ENCODE measurements at regions not wholly inside any gene's neighbourhood (a gene's known extent, or its start where the extent isn't known, plus 50 kb on each side); places are given as distances from the start of the nearest gene placed in this dataset.

DNA sequence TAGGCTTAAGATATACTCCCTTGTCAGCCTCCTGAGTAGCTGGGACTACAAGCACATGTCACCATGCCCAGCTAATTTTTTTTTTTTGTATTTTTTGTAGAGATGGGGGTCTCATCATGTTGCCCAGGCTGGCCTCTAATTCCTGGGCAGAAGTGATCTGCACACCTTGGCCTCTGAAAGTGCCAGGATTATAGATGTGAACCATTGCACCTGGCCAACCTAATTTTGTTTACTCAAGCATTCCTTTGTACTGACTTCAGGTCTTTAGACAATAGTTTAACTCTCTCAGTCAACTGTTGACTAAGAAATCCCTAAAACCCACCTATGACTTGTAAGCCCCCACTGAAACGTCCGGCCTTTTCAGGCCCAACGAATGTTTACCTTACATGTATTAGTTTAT, 628.3 kb upstream of the CDH8 start:
- no peak for DNase-seq

DNA sequence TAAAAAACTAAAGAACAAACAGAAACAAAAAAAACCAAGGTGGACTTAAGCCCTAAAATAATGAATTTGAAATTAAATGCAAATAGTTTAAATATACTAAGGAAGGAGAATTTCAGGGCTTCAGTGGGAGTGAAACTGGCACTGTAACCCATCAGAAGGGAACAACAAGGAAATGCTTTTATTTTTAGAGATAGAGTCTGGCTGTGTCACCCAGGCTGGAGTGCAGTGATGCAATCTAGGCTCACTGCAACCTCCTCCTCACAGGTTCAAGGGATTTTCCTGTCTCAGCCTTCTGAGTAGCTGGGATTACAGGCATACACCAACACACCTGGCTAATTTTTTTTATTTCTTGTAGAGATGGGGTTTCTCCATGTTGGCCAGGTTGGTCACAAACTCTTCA, 625.2 kb upstream of the CDH8 start:
- no peak for DNase-seq

DNA sequence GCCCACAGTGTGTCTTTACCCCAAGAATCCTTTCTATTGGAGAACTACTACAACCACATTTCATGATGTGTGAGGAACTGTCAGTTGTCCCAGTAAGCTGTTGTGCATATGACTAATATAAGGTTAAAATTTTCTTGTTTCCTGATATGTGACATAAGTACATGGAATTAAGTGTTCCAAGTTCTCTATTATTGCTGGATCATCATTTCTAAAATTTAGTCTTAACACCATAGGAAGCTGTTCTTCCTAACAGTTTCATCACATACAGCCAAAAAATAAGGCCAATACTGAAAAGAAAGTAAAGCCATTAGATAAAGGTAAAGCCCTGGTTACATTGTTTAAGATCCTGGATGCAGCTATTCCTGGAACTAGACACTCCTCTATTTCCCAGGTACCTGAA, 620.9 kb upstream of the CDH8 start:
- DNase-seq, result no peak

DNA sequence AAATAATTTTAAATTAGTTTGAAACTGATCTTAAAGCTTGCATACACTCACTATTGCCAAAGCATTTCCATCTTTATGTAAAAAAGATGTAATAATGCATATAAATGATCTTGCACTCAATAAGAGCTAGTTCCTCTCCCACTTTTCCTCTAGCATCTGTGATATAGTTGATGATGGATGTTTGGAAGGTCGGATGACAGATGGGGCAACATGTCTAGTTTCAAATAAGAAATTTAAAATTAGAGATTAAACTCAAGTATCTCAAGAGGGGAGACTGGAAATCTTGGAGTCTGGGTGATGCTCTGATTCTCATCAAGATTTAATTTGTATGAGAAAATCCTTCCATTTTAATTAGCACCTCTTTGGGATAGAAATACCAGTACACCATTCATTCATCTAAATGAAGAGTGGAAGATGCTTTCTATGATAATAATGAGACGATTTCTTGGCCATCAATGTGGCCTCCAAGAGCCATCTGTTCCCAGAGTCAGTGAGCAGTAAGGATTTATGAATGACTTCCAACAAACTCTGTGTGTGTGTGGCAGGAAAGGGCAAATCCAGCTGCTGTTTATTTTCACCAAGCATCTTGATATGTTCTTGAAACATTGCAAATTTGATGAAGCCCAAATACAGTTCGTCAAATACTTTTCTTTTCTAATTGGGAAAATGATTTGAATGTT, 616.3 kb upstream of the CDH8 start:
- no peak for DNase-seq

- DNase-seq, result no peak
These were observed 612.0 kb upstream of the CDH8 start for GRCh38 chr16:62648256-62648655.

- no peak for DNase-seq
These were observed 608.0 kb upstream of the CDH8 start for GRCh38 chr16:62644030-62644812.

- DNase-seq, result no peak
These were observed 606.4 kb upstream of the CDH8 start for GRCh38 chr16:62642677-62643076.

DNA sequence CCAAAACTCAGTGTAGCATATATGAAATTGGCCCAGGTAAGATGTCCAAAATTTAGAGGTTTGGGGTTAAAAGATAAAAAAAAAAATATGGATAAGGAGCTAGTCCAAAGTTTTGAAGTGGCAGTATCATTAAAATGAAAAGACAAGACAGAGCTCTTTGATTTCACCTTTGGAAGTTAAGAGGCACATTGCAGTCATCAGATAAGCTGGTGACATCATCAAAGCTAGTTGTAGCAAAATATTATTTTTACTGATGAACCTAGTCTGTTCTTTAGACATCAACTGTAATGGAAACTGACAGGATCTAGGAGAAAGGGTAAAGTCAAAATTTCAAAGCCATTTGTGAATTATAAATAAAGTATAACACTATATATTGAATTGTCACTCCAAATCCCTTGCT, 603.7 kb upstream of the CDH8 start:
- DNase-seq, result no peak

- no peak for DNase-seq
These were observed 603.0 kb upstream of the CDH8 start for GRCh38 chr16:62638964-62639870.

- DNase-seq, result no peak
These were observed 602.2 kb upstream of the CDH8 start for GRCh38 chr16:62638324-62638911.

DNA sequence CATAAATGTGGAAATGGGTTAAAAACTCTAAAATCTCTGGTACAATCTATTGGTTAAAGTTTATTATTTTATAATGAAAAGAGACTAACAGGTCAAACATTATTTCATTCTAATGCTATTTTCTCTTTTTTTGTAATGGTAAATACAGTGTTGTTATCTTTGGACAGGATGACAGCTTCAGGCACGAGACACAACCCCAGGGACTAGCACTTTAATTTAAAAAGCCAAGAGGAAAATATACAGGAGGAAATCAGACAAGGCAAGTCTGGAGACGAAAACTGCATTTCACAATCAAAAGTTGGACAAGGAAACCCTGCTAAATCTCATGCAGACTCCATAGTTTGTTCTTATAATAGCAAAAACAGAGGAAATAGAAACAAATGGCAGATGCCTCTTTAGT, 589.1 kb upstream of the CDH8 start:
- no peak for DNase-seq

DNA sequence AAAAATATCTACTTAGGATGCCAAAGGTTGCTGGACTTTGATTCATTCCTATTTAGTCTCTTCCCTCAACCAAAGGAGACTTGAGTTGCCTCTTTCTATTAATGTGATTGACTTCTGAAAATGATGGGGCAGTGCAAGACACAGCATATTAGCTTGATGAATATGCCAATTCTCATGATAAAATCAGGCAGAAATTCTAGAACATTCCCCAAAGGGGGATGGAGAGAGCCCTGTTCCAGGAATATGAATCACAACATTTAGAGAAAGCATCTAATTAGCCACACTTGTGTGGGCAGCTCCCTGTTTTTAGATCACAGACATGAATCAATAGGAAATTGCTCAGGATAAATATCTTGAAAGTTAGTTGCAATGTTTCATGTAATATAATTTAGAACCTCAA, 584.0 kb upstream of the CDH8 start:
- no peak for DNase-seq

DNA sequence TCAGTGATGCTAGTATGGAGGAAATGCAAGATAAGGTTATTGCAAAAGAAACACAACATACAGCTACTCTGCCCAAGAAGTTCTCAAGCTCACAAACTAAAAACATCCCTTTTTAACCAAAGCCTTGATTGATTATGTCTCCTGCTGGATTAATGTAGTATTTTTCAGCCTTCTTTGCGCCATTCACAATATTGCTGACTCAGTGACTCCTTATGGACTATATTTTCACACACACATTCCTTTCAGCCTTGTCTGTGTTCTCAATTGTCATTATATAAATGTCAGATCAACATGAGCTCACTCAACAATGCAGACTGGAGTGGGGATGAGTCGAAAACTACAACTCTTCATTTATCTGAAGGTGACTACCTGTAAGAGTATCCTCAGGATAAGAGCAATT, 579.3 kb upstream of the CDH8 start:
- DNase-seq, result no peak

- no peak for DNase-seq
These were observed 574.1 kb upstream of the CDH8 start for GRCh38 chr16:62610291-62610690.

DNA sequence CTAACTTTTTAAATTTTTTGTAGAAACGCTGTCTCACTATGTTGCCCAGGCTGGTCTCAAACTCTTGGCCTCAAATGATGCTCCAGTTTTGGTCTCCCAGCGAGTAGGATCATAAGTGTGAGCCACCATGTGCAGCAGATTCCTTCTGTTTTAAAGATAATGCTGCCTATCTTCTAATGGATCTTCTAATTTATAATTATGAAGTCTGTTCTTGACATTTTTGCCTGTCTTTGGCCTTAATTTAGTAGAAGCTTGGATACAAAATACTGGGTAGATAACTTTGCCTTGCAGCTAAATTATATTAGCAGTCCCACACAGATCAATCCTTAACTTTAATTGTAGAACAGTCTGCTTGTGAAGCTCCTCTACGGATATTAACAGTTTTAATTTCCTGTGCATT, 566.6 kb upstream of the CDH8 start:
- no peak for DNase-seq

DNA sequence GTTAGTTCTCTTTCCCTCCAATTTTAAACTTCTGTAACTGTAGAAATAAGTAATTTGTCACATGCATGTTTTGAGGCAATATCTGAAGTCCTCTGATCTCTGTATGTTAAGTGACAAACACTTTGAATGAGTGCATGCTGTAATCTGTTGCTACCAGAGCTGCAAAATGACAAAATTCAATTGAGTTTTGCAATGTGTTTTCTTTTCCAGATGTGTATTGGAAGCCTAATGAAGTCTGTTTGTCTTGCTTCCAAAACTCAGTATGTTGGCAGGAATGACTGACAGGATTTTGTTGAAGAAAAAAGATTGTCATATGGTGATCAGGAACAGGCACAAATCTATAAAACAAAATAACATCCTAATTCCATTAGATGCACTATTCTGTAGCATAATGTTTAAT, 561.6 kb upstream of the CDH8 start:
- no peak for DNase-seq

- DNase-seq, result no peak
These were observed 560.3 kb upstream of the CDH8 start for GRCh38 chr16:62596584-62596983.

DNA sequence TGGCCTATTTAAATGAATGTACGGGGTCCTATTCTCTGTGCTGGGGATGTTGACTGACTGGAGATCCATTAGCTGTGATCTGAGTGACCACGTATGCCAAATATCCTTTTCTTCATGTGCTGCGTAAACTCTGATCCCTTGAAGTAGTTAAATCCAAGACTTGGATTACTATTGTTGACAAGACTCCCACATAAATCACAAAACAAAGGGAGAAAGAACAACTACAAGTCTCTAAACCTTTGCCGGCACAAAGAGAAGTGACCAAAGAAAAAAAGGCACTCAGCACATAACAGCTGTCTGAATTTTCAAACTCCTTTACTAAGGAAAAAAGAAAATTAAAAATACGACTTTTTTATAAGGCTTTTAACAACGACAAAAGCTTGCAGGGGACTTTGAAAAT, 559.9 kb upstream of the CDH8 start:
- no peak for DNase-seq

DNA sequence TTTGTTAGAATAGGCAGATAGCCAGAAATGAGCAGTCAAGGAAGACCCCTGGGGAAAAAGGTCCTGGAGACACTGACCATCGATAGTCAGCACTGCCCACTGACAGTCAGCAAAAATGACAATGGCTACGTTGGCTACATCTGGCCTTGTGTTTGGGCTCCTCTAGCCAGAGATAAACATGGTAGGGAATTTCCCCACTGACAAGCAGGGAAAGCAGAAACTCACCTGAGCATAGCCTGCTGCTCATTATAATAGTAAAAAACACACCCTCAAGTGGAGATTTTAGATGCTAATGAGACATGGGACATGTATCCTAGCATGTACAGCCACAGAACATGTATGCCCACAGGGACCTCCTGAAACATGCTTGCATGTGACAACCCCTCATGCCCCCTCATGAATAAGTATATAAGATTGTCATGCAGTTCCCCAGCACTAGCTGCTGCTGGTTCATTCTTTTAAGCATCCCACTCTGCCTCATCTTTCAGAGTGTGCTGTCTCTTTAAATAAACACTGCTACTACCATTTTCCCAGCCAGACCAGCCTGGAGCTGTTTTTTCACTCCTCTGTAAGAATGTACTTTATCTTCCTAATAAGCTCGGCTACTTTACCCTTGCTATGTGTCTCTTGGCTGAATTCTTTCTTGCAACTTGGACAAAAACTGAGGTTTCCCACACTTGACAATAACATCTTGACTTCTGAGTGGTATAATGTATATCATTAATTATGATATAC, 550.1 kb upstream of the CDH8 start:
- no peak for DNase-seq

DNA sequence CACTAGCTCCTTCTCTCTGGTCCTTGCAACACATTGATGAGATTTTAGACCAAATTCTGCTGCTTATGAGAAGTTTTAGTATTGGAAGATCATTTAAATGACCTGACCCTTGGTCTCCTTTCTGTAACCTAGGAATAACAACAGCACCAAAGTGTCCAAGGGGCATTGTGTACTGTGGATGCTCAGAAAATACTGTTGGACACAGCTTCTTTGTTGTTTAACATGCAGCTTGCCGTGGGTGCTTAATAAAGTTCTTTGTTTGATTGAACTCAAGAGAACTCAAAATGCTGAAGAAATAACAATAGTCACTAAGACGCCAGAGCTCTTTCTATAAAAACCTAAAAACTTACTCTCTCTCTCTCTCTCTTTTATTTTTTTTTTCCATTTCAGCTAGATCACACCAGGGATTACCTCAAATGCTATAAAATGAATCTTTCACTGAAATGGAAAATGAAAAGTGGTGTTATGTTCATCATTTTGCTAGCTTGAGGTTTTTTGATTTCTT, 548.9 kb upstream of the CDH8 start:
- DNase-seq, result no peak

DNA sequence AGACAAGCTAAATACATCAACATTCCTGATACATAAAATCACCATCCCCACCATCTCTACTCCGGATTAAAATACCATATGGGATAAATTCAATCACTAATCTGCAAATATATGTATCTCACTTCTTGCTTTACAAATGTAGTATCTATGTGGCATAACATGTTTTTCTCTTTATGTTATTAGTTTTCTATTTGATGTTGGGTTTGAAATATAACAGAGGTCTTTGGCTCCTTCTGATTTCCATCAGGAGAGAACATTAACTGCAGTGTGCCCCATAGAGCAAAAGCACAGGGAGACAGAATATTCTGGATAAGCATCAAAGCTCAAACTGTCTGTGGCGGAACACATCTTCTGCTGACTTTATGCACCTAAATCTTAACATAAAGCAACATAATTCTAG, 547.2 kb upstream of the CDH8 start:
- no peak for DNase-seq

DNA sequence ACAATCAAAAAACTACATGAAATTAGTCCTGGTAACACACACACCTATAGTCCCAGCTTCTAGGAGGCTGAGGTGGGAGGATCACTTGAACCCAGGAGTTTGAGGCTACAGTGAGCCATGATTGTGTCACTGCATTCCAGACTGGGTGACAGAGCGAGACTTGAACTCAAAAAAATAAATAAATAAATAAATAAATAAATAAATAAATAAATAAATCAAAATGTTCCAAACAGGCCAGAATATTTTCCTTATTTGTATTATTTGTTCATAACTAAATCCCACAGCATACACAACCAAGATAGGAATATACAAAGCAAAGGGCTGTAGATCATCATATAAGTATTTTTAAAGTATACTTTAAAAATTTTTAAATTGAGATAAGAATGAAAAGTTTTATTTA, 537.2 kb upstream of the CDH8 start:
- DNase-seq, result no peak
